Activated naive CD4-positive, alpha-beta T cell treated with anti-CD3 and anti-CD28 coated beads, Interleukin-2, amount 50 U/mL, for 24 hours (primary cell): ENCODE measurements at regions not wholly inside any gene's neighbourhood (a gene's known extent, or its start where the extent isn't known, plus 50 kb on each side); places are given as distances from the start of the nearest gene placed in this dataset.
"Not testable (repeated sequence)": the region's sequence is repeated elsewhere in the genome, so short reads cannot be mapped to it uniquely, and the experiment has no call there.

Source experiments
- H3K27ac Mint-ChIP-seq: one replicate; pipeline ENCODE4 v1.8.0; 2021; ENCODE audit warnings: mild to moderate bottlenecking, mixed read lengths
- H3K27me3 Mint-ChIP-seq: one replicate; pipeline ENCODE4 v1.8.0; 2021; ENCODE audit warnings: mixed read lengths
- H3K36me3 Mint-ChIP-seq: one replicate; pipeline ENCODE4 v1.8.0; 2021; ENCODE audit warnings: mixed read lengths
- H3K4me1 Mint-ChIP-seq: one replicate; pipeline ENCODE4 v1.8.0; 2021; ENCODE audit warnings: mixed read lengths
- H3K4me3 Mint-ChIP-seq: one replicate; pipeline ENCODE4 v1.8.0; 2021; ENCODE audit warnings: mild to moderate bottlenecking, mixed read lengths
- H3K9me3 Mint-ChIP-seq: one replicate; pipeline ENCODE4 v1.8.0; 2021; ENCODE audit warnings: mixed read lengths

GRCh38 chr9:95796029-95796428, 79.5 kb upstream of the ERCC6L2 start:
- H3K4me1 Mint-ChIP-seq: no peaks in the 10 kb centered on the region
- H3K36me3 Mint-ChIP-seq: peaks cover 2% of the 10 kb centered on the region
- H3K4me3 Mint-ChIP-seq: no peak overlapping the region
- no peaks in the 10 kb centered on the region for H3K9me3 Mint-ChIP-seq
- H3K27ac Mint-ChIP-seq: no peak overlapping the region
- no peaks in the 10 kb centered on the region for H3K27me3 Mint-ChIP-seq

- no peaks in the 10 kb centered on the region for H3K9me3 Mint-ChIP-seq
- H3K4me1 Mint-ChIP-seq: no peaks in the 10 kb centered on the region
- H3K27ac Mint-ChIP-seq: no peak overlapping the region
- no peak overlapping the region for H3K4me3 Mint-ChIP-seq
- no peaks in the 10 kb centered on the region for H3K36me3 Mint-ChIP-seq
- no peaks in the 10 kb centered on the region for H3K27me3 Mint-ChIP-seq
These were observed 81.3 kb upstream of the ERCC6L2 start for GRCh38 chr9:95793924-95794828.

- Mint-ChIP-seq H3K9me3 (no peaks in the 10 kb centered on the region), H3K4me1 (no peaks in the 10 kb centered on the region), H3K4me3 (no peak overlapping the region), H3K27me3 (no peaks in the 10 kb centered on the region), H3K36me3 (no peaks in the 10 kb centered on the region), H3K27ac (no peak overlapping the region)
These were observed 83.8 kb upstream of the ERCC6L2 start for GRCh38 chr9:95791695-95792094.

GRCh38 chr9:95791286-95791685, 84.2 kb upstream of the ERCC6L2 start:
- H3K27ac Mint-ChIP-seq: no peak overlapping the region
- H3K36me3 Mint-ChIP-seq: no peaks in the 10 kb centered on the region
- H3K27me3 Mint-ChIP-seq: no peaks in the 10 kb centered on the region
- H3K4me3 Mint-ChIP-seq: no peak overlapping the region
- H3K4me1 Mint-ChIP-seq: no peaks in the 10 kb centered on the region
- H3K9me3 Mint-ChIP-seq: no peaks in the 10 kb centered on the region

GRCh38 chr9:95788521-95788991, 86.9 kb upstream of the ERCC6L2 start:
- no peaks in the 10 kb centered on the region for H3K27me3 Mint-ChIP-seq
- no peaks in the 10 kb centered on the region for H3K9me3 Mint-ChIP-seq
- no peak overlapping the region for H3K4me3 Mint-ChIP-seq
- no peaks in the 10 kb centered on the region for H3K4me1 Mint-ChIP-seq
- no peaks in the 10 kb centered on the region for H3K36me3 Mint-ChIP-seq
- no peak overlapping the region for H3K27ac Mint-ChIP-seq

GRCh38 chr9:95788021-95788420, 87.5 kb upstream of the ERCC6L2 start:
- no peak overlapping the region for H3K27ac Mint-ChIP-seq
- no peaks in the 10 kb centered on the region for H3K4me1 Mint-ChIP-seq
- H3K27me3 Mint-ChIP-seq: no peaks in the 10 kb centered on the region
- H3K9me3 Mint-ChIP-seq: no peaks in the 10 kb centered on the region
- H3K4me3 Mint-ChIP-seq: no peak overlapping the region
- H3K36me3 Mint-ChIP-seq: no peaks in the 10 kb centered on the region

GRCh38 chr9:95785209-95785608, 90.3 kb upstream of the ERCC6L2 start:
- H3K36me3 Mint-ChIP-seq: no peaks in the 10 kb centered on the region
- H3K27ac Mint-ChIP-seq: no peak overlapping the region
- H3K27me3 Mint-ChIP-seq: no peaks in the 10 kb centered on the region
- H3K9me3 Mint-ChIP-seq: no peaks in the 10 kb centered on the region
- no peak overlapping the region for H3K4me3 Mint-ChIP-seq
- no peaks in the 10 kb centered on the region for H3K4me1 Mint-ChIP-seq

- Mint-ChIP-seq H3K9me3 (no peaks in the 10 kb centered on the region), H3K4me1 (no peaks in the 10 kb centered on the region), H3K27me3 (no peaks in the 10 kb centered on the region), H3K36me3 (no peaks in the 10 kb centered on the region), H3K4me3 (no peak overlapping the region), H3K27ac (no peak overlapping the region)
These were observed 91.2 kb upstream of the ERCC6L2 start for GRCh38 chr9:95784318-95784717.

- Mint-ChIP-seq H3K27ac (no peak overlapping the region), H3K9me3 (no peaks in the 10 kb centered on the region), H3K4me1 (no peaks in the 10 kb centered on the region), H3K27me3 (no peaks in the 10 kb centered on the region), H3K36me3 (no peaks in the 10 kb centered on the region), H3K4me3 (no peak overlapping the region)
These were observed 92.0 kb upstream of the ERCC6L2 start for GRCh38 chr9:95783426-95783975.

- H3K36me3 Mint-ChIP-seq: no peaks in the 10 kb centered on the region
- H3K27ac Mint-ChIP-seq: no peak overlapping the region
- H3K27me3 Mint-ChIP-seq: no peaks in the 10 kb centered on the region
- no peaks in the 10 kb centered on the region for H3K4me1 Mint-ChIP-seq
- no peaks in the 10 kb centered on the region for H3K9me3 Mint-ChIP-seq
- H3K4me3 Mint-ChIP-seq: no peak overlapping the region
These were observed 94.7 kb upstream of the ERCC6L2 start for GRCh38 chr9:95780751-95781150.

- Mint-ChIP-seq H3K4me1 (no peaks in the 10 kb centered on the region), H3K27me3 (no peaks in the 10 kb centered on the region), H3K4me3 (no peak overlapping the region), H3K27ac (no peak overlapping the region), H3K36me3 (no peaks in the 10 kb centered on the region), H3K9me3 (no peaks in the 10 kb centered on the region)
These were observed 95.4 kb upstream of the ERCC6L2 start for GRCh38 chr9:95780121-95780520.

- H3K27me3 Mint-ChIP-seq, H3K36me3 Mint-ChIP-seq, H3K27ac Mint-ChIP-seq, H3K4me1 Mint-ChIP-seq, H3K4me3 Mint-ChIP-seq, H3K9me3 Mint-ChIP-seq: not testable (repeated sequence)
These were observed 95.9 kb upstream of the ERCC6L2 start for GRCh38 chr9:95779597-95779996.

GRCh38 chr9:95778957-95779356, 96.5 kb upstream of the ERCC6L2 start:
- H3K36me3 Mint-ChIP-seq: no peaks in the 10 kb centered on the region
- no peaks in the 10 kb centered on the region for H3K9me3 Mint-ChIP-seq
- no peaks in the 10 kb centered on the region for H3K27me3 Mint-ChIP-seq
- H3K4me3 Mint-ChIP-seq: no peak overlapping the region
- H3K27ac Mint-ChIP-seq: no peak overlapping the region
- H3K4me1 Mint-ChIP-seq: no peaks in the 10 kb centered on the region

GRCh38 chr9:95777136-95777535, 98.4 kb upstream of the ERCC6L2 start:
- no peak overlapping the region for H3K27ac Mint-ChIP-seq
- no peaks in the 10 kb centered on the region for H3K9me3 Mint-ChIP-seq
- peaks cover 5% of the 10 kb centered on the region for H3K4me1 Mint-ChIP-seq
- no peaks in the 10 kb centered on the region for H3K36me3 Mint-ChIP-seq
- H3K27me3 Mint-ChIP-seq: peaks cover 2% of the 10 kb centered on the region
- H3K4me3 Mint-ChIP-seq: no peak overlapping the region

GRCh38 chr9:95776176-95776575, 99.3 kb upstream of the ERCC6L2 start:
- no peaks in the 10 kb centered on the region for H3K36me3 Mint-ChIP-seq
- no peaks in the 10 kb centered on the region for H3K9me3 Mint-ChIP-seq
- H3K27ac Mint-ChIP-seq: no peak overlapping the region
- peaks cover 2% of the 10 kb centered on the region for H3K27me3 Mint-ChIP-seq
- peaks cover 9% of the 10 kb centered on the region for H3K4me1 Mint-ChIP-seq
- no peak overlapping the region for H3K4me3 Mint-ChIP-seq

GRCh38 chr9:95775191-95775590, 100.3 kb upstream of the ERCC6L2 start:
- H3K27me3 Mint-ChIP-seq: peaks cover 8% of the 10 kb centered on the region
- no peak overlapping the region for H3K4me3 Mint-ChIP-seq
- no peaks in the 10 kb centered on the region for H3K36me3 Mint-ChIP-seq
- peaks cover 9% of the 10 kb centered on the region for H3K4me1 Mint-ChIP-seq
- H3K9me3 Mint-ChIP-seq: no peaks in the 10 kb centered on the region
- no peak overlapping the region for H3K27ac Mint-ChIP-seq
